ENCODE measurements at regions not wholly inside any gene's neighbourhood (a gene's known extent, or its start where the extent isn't known, plus 50 kb on each side); places are given as distances from the start of the nearest gene placed in this dataset.

DNA sequence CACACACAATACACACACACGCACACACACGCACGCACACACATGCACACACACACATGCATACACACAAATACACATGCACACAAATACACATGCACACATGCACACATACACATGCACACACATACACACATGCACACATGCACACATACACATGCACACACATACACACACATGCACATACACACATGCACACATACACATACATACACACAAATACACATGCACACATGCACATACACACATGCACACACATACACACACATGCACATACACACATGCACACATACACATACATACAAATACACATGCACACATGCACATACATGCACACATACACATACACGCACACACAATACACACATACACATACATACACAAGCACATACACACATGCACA, 175.4 kb upstream of the RREB1 start:
- no peak for DNase-seq (ENCODE audit: low read depth)
- TF ChIP-seq, protein P1, sequence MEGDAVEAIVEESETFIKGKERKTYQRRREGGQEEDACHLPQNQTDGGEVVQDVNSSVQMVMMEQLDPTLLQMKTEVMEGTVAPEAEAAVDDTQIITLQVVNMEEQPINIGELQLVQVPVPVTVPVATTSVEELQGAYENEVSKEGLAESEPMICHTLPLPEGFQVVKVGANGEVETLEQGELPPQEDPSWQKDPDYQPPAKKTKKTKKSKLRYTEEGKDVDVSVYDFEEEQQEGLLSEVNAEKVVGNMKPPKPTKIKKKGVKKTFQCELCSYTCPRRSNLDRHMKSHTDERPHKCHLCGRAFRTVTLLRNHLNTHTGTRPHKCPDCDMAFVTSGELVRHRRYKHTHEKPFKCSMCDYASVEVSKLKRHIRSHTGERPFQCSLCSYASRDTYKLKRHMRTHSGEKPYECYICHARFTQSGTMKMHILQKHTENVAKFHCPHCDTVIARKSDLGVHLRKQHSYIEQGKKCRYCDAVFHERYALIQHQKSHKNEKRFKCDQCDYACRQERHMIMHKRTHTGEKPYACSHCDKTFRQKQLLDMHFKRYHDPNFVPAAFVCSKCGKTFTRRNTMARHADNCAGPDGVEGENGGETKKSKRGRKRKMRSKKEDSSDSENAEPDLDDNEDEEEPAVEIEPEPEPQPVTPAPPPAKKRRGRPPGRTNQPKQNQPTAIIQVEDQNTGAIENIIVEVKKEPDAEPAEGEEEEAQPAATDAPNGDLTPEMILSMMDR (IDR thresholded peaks at IDR 0.05; ENCODE audit: low read depth, low read length, missing control alignments) = no peak
- no peak overlapping the region for H3K4me3 ChIP-seq (ENCODE audit: low read depth, low read length)

DNA sequence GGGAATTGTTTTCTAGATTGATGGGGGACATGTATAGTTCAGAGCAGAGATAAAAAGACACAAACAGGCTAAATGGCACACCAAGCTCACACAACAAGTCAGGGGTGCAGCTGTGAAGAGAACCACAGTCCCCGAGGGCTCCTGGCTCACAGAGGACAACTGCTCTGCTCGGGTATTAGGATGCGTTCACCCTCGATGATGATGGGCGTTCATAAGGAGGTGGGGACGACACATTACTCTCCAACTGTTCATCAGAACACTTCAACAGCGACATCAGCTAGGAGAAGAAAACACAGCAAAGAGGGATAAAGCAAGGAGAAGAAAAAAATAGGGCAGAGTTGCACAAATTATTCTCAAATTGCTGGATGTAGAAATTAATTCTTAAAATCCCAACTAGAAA, 174.8 kb upstream of the RREB1 start:
- H3K4me3 ChIP-seq (ENCODE audit: low read depth, low read length) = no peak overlapping the region
- TF ChIP-seq, protein P1 (IDR thresholded peaks at IDR 0.05; ENCODE audit: low read depth, low read length, missing control alignments) = no peak
- DNase-seq (ENCODE audit: low read depth) = no peak

DNA sequence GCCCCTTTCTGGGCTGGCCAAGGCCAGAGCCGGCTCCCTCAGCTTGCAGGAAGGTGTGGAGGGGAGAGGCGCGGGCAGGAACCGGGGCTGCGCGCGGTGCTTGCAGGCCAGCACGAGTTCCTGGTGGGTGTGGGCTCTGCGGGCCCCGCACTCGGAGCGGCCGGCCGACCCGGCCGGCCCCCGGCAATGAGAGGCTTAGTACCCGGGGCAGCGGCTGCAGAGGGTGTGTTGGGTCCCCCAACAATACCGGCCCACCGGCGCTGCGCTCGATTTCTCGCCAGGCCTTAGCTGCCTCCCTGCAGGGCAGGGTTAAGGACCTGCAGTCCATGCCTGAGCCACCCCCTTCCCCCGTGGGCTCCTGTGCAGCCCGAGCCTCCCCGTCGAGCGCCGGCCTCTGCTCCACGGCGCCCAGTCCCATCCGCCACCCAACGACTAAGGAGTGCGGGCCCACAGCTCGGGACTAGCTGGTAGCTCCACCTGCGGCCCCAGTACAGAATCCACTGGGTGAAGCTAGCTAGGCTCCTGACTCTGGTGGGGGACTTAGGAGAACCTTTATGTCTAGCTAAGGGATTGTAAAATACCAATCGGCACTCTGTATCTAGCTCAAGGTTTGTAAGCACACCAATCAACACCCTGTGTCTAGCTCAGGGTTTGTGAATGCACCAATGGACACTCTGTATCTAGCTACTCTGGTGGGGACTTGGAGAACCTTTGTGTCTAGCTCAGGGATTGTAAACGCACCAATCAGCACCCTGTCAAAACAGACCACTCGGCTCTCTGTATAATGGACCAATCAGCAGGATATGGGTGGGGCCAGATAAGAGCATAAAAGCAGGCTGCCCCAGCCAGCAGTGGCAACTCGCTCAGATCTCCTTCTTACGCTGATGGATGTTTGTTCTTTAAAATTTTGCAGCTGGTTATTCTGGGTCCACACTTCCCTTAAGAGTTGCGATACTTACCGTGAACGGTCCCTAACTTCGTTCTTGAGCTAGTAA, 167.4 kb upstream of the RREB1 start:
- no peak overlapping the region for H3K4me3 ChIP-seq (ENCODE audit: low read depth, low read length)
- no peak for DNase-seq (ENCODE audit: low read depth)
- TF ChIP-seq, protein P1 (IDR thresholded peaks at IDR 0.05; ENCODE audit: low read depth, low read length, missing control alignments) = no peak

DNA sequence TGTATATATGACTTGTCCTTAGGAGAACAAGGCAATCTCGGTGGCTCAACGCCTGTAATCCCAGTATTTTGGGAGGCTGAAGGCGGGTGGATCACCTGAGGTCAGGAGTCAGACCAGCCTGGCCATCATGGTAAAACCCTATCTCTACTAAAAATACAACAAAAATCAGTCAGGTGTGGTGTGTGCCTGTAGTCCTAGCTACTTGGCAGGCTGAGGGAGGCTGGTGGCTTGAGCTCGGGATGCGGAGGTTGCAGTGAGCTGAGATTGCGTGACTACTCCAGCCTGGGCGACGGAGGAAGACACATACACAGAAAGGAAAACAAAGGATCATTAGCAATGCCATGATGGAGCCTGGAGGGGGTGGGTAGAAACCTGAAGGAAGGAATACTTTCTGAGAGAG, 166.6 kb upstream of the RREB1 start:
- DNase-seq (ENCODE audit: low read depth) = no peak
- no peak overlapping the region for H3K4me3 ChIP-seq (ENCODE audit: low read depth, low read length)
- TF ChIP-seq, protein P1 (IDR thresholded peaks at IDR 0.05; ENCODE audit: low read depth, low read length, missing control alignments) = no peak

DNA sequence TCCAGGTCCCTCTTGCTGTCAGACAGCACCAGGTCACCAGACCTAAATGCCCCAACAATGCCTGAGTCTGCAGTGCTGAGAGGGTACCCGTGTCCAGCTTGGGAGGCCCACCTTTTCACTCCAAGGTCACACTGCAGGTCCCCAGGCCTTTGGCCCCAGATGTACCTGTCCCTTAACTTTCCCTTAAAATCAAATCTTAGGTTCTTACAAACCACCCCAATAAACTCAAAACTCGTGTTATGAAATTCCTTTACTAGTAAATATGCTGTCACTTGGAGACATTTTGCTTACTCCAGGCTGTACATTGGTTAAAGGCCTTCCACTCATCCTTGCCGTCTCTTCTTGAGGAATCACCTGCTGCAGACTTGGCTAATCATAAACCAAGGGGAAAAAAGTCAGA, 165.7 kb upstream of the RREB1 start:
- no peak overlapping the region for H3K4me3 ChIP-seq (ENCODE audit: low read depth, low read length)
- TF ChIP-seq, protein P1 (IDR thresholded peaks at IDR 0.05; ENCODE audit: low read depth, low read length, missing control alignments) = no peak
- DNase-seq (ENCODE audit: low read depth) = no peak

DNA sequence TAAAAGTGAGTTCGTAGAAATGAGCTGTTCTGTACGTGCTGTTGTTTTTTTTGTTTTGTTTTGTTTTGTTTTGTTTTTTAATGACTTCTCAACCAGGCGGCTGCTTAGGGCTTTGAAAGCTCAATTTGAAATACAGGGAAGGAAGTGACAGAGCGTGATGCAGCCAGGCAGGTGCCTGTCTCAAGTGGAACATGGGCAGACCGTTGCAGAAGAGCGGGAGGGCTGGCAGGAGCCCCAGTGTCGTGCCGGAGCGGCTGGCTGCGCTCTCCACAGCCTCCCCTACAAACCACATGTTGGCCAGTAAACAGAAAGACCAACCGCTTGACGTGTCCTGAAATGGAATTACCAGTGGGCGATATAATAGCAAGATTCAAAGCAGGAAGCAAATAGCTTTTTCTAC, 164.9 kb upstream of the RREB1 start:
- DNase-seq (ENCODE audit: low read depth) = peak; percentile 21
- TF ChIP-seq, protein P1 (IDR thresholded peaks at IDR 0.05; ENCODE audit: low read depth, low read length, missing control alignments) = no peak
- H3K4me3 ChIP-seq (ENCODE audit: low read depth, low read length) = no peak overlapping the region

DNA sequence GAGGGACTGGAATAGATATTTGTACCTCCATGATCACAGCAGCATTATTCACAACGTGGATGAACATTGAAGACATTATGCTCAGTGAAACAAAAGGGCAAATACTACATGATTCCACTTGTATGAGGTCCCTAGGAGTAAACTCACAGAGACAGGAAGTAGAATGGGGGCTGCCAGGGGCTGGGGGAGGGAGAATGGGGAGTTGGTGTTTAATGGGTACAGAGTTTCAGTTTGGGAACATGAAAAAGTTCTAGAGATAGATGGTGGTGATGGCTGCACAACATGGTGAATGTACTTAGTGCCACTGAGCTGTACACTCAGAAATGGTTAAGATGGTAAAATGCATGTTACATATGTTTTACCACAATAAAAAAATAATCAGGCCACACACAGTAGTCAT, 164.3 kb upstream of the RREB1 start:
- H3K4me3 ChIP-seq (ENCODE audit: low read depth, low read length) = no peak overlapping the region
- DNase-seq (ENCODE audit: low read depth) = no peak
- TF ChIP-seq, protein P1 (IDR thresholded peaks at IDR 0.05; ENCODE audit: low read depth, low read length, missing control alignments) = no peak
